CD14-positive monocyte (primary cell): ENCODE measurements at regions not wholly inside any gene's neighbourhood (a gene's known extent, or its start where the extent isn't known, plus 50 kb on each side); places are given as distances from the start of the nearest gene placed in this dataset.
A peak's percentile ranks its signal among the peaks of the same experiment; 100 is the strongest.

Experiments used
- DNase-seq, 3 donors: peaks; one replicate each; pipeline ENCODE4 v3.0.0-alpha.2; 2011 to 2022
- H2AFZ ChIP-seq: 2 replicates; pipeline ENCODE4 v1.6.0; 2012; ENCODE audit warnings: mild to moderate bottlenecking, low read depth, low read length, inconsistent platforms; ENCODE audit not compliant: insufficient read depth, poor library complexity, severe bottlenecking
- H3K27ac ChIP-seq, 2 donors: 1 replicate in 1 of 2; 2 replicates in 1 of 2; pipeline ENCODE4 v1.5.1; 2012 to 2013; ENCODE audit warnings: low read length in 2 of 2, control low read depth in 1 of 2, inconsistent platforms in 1 of 2, low read depth in 1 of 2, mild to moderate bottlenecking in 1 of 2
- H3K27me3 ChIP-seq, 2 donors: one replicate each; pipeline versions ENCODE4 v1.6.0 to v1.6.1; 2011 to 2013; ENCODE audit warnings: low read length in 2 of 2; ENCODE audit not compliant: control insufficient read depth in 2 of 2, insufficient read depth in 2 of 2
- H3K36me3 ChIP-seq, 2 donors: replicated peaks in 1 of 2; 1 replicate in 1 of 2; 2 replicates in 1 of 2; pipeline versions ENCODE4 v1.5.1 to v1.6.1; 2012 to 2013; ENCODE audit warnings: low read length in 2 of 2, control low read depth in 1 of 2, inconsistent platforms in 1 of 2, mild to moderate bottlenecking in 1 of 2; ENCODE audit not compliant: insufficient read depth in 2 of 2, control insufficient read depth in 1 of 2
- H3K4me1 ChIP-seq, 2 donors: 1 replicate in 1 of 2; 2 replicates in 1 of 2; pipeline versions ENCODE4 v1.5.1 to v1.6.1; 2012 to 2013; ENCODE audit warnings: low read length in 2 of 2, control low read depth in 1 of 2, inconsistent platforms in 1 of 2, mild to moderate bottlenecking in 1 of 2, moderate library complexity in 1 of 2; ENCODE audit not compliant: insufficient read depth in 2 of 2, control insufficient read depth in 1 of 2
- H3K4me2 ChIP-seq: replicated peaks from 2 replicates; pipeline ENCODE3; 2012; ENCODE audit warnings: low read length, moderate library complexity, mild to moderate bottlenecking; ENCODE audit not compliant: poor library complexity, severe bottlenecking; ENCODE audit errors: extremely low read depth
- H3K4me3 ChIP-seq, 3 experiments: fragments of 200-600 bp in 1 of 3; sonication (generic) in 1 of 3; replicated peaks in 1 of 3; 1 replicate in 2 of 3; 2 replicates in 1 of 3; pipeline ENCODE4 v1.5.1; 2011 to 2013; ENCODE audit warnings: low read length in 3 of 3, mild to moderate bottlenecking in 3 of 3, control low read depth in 2 of 3, low read depth in 2 of 3, inconsistent platforms in 1 of 3, moderate library complexity in 1 of 3
- H3K79me2 ChIP-seq: 2 replicates; pipeline ENCODE4 v1.6.0; 2012; ENCODE audit warnings: mild to moderate bottlenecking, control low read depth, inconsistent platforms, low read length, moderate library complexity; ENCODE audit not compliant: insufficient read depth
- H3K9ac ChIP-seq: 2 replicates; pipeline ENCODE4 v1.6.0; 2017; ENCODE audit warnings: low read length, mild to moderate bottlenecking; ENCODE audit not compliant: insufficient read depth, poor library complexity, severe bottlenecking
- H3K9me3 ChIP-seq, 2 donors: replicated peaks in 1 of 2; 1 replicate in 1 of 2; 2 replicates in 1 of 2; pipeline versions ENCODE4 v1.5.1 to v1.6.1; 2012 to 2013; ENCODE audit warnings: low read length in 2 of 2, control low read depth in 1 of 2; ENCODE audit not compliant: control insufficient read depth in 1 of 2, insufficient read depth in 1 of 2
- H4K20me1 ChIP-seq: 2 replicates; pipeline ENCODE4 v1.6.0; 2012; ENCODE audit warnings: mild to moderate bottlenecking, low read length, control low read depth, moderate library complexity; ENCODE audit not compliant: insufficient read depth
- H3K27ac Mint-ChIP-seq, 7 donors: one replicate each; pipeline ENCODE4 v1.8.0; 2020; ENCODE audit warnings: mild to moderate bottlenecking in 7 of 7, mixed read lengths in 7 of 7, moderate library complexity in 6 of 7, inconsistent platforms in 2 of 7
- H3K27me3 Mint-ChIP-seq, 3 donors: one replicate each; pipeline ENCODE4 v1.8.0; 2021 to 2022; ENCODE audit warnings: low read depth in 3 of 3, mild to moderate bottlenecking in 3 of 3, mixed read lengths in 3 of 3, moderate library complexity in 3 of 3, inconsistent platforms in 1 of 3
- H3K36me3 Mint-ChIP-seq, 2 donors: one replicate each; pipeline ENCODE4 v1.8.0; 2020; ENCODE audit warnings: mixed read lengths in 2 of 2, inconsistent platforms in 1 of 2, mild to moderate bottlenecking in 1 of 2
- H3K4me1 Mint-ChIP-seq: one replicate; pipeline ENCODE4 v1.8.0; 2020; ENCODE audit warnings: mild to moderate bottlenecking, mixed read lengths
- H3K4me3 Mint-ChIP-seq, 2 donors: one replicate each; pipeline ENCODE4 v1.8.0; 2020; ENCODE audit warnings: mild to moderate bottlenecking in 2 of 2, mixed read lengths in 2 of 2, moderate library complexity in 1 of 2
- H3K9me3 Mint-ChIP-seq, 7 donors: one replicate each; pipeline ENCODE4 v1.8.0; 2020 to 2022; ENCODE audit warnings: mixed read lengths in 7 of 7, mild to moderate bottlenecking in 6 of 7, moderate library complexity in 6 of 7, inconsistent platforms in 2 of 7
- CTCF ChIP-seq: fragments of 200-600 bp; IDR thresholded peaks from one replicate; pipeline ENCODE4 v1.8.0; 2022; ENCODE audit warnings: antibody characterized with exemption, mild to moderate bottlenecking
- WGBS: methylation state at CpG from one replicate; pipeline ENCODE4 v1.1.5; 2013; ENCODE audit warnings: missing lambda C conversion rate; ENCODE audit not compliant: insufficient coverage; 5-methylcytosine and 5-hydroxymethylcytosine counted together
- intact Hi-C, 2 donors: fragments of 100-400 bp; cut with micrococcal nuclease; formaldehyde crosslinking; loops; one replicate each; pipeline versions ENCODE4 v1.15.0 to v1.15.1; 2023

GRCh38 chr4:38209654-38210053, 249.5 kb downstream of the PTTG2 start:
- no peak overlapping the region for H2AFZ ChIP-seq
- Mint-ChIP-seq H3K4me3 (no peak overlapping the region), H3K27me3 (peaks cover 0 to 2% (median 2%) of the 10 kb centered on the region in 3 donors), H3K9me3 (peaks cover 0 to 2% (median 0%) of the 10 kb centered on the region in 7 donors), H3K36me3 (no peaks in the 10 kb centered on the region), H3K27ac (no peak overlapping the region), H3K4me1 (peaks cover 42% of the 10 kb centered on the region)
- H3K27me3 ChIP-seq: no peaks in the 10 kb centered on the region
- intact Hi-C loops: no loop called here
- H3K9ac ChIP-seq: no peak overlapping the region
- no peaks in the 10 kb centered on the region for H3K9me3 ChIP-seq
- no peak overlapping the region for H3K4me3 ChIP-seq
- H3K4me1 ChIP-seq: peaks cover 32 to 45% of the 10 kb centered on the region in 2 donors
- H3K36me3 ChIP-seq: no peaks in the 10 kb centered on the region
- DNase-seq: no peak
- H4K20me1 ChIP-seq: no peaks in the 10 kb centered on the region
- no peak for TF ChIP-seq CTCF
- no peaks in the 10 kb centered on the region for H3K79me2 ChIP-seq
- 100% methylated on average over 1 of the region's 2 CpGs for WGBS
- H3K27ac ChIP-seq: no peak overlapping the region
- no peak overlapping the region for H3K4me2 ChIP-seq

- Histone ChIP-seq H3K79me2 (no peaks in the 10 kb centered on the region), H3K27me3 (no peaks in the 10 kb centered on the region), H3K36me3 (no peaks in the 10 kb centered on the region), H3K27ac (peak overlapping the region; percentile 29 to 60), H3K4me3 (no peak overlapping the region), H3K4me2 (no peak overlapping the region), H3K9me3 (no peaks in the 10 kb centered on the region), H4K20me1 (no peaks in the 10 kb centered on the region), H2AFZ (no peak overlapping the region), H3K4me1 (peaks cover 32 to 46% of the 10 kb centered on the region in 2 donors), H3K9ac (no peak overlapping the region)
- no peak for TF ChIP-seq CTCF
- no peak overlapping the region for H3K4me3 Mint-ChIP-seq
- H3K27ac Mint-ChIP-seq: peak overlapping the region in 6 of 7 donors; percentile 52 to 73 (median 60)
- peaks cover 0 to 2% (median 2%) of the 10 kb centered on the region in 3 donors for H3K27me3 Mint-ChIP-seq
- H3K9me3 Mint-ChIP-seq: peaks cover 0 to 6% (median 3%) of the 10 kb centered on the region in 7 donors
- peaks cover 42% of the 10 kb centered on the region for H3K4me1 Mint-ChIP-seq
- H3K36me3 Mint-ChIP-seq: peaks cover 0 to 1% of the 10 kb centered on the region in 2 donors
- intact Hi-C loops: no loop called here
- 85% methylated on average over 3 of the region's 11 CpGs for WGBS
- no peak for DNase-seq
These were observed 250.4 kb downstream of the PTTG2 start for GRCh38 chr4:38210396-38211114.
